Amygdala (tissue), 56 donors: ENCODE measurements at regions not wholly inside any gene's neighbourhood (a gene's known extent, or its start where the extent isn't known, plus 50 kb on each side); places are given as distances from the start of the nearest gene placed in this dataset.

Source experiments
- DNase-seq, 56 donors: peaks; one replicate each; lab custom pipeline; 2025; lab: John Stamatoyannopoulos, UW

DNA sequence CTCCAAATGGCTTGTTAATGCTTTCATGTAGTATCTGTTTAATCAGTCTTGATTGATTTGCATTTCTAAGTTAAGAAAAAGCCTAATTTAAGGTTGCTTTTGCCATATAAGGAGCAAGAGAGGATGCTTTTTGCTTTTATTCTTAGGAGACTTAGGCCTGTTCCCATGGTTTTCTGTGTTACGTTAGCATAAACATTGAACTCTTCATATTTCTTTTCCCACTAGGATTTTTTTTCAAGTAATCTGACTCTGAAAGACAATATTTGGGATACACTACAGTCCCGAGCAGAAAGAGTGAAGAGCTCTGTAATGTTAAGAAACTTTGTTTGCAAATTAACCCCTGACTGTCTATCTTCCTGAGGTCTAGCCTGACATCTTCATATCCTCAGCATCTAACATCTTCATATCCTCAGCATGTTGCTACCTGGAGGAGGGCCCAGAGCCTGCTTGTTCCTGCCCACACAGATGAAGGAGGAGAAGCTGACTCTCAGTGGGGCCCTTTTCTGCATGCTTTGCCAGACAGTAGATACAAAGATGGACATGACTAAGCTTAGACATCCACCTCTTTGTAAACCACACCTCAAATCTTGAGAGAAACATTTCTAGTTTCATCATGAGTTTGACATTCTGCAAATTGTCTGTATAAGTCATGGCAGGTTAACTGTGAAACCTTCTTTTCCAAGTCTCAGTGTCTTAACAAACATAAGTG is 86.2 kb upstream of the COL6A5 start:
- DNase-seq, result no peak

DNA sequence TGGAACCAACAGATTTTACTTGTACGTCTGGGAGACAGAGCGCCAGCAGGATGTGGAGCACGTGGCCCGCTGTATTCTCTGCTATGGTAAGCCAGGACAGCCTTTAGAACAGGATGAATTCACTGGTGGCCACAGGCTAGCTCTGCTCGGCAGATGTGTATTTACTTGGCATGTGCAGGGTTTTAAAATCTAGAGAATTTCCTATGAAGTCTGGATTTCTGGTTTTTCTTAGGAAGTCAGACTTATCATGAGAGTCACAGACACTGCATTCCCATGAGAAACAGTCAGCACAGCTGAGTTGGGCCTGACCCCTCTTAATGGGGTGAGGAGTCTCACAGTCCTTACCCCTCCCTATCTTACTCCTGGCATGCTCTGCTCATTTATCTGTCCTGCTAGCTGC is 84.6 kb upstream of the COL6A5 start:
- no peak for DNase-seq

DNA sequence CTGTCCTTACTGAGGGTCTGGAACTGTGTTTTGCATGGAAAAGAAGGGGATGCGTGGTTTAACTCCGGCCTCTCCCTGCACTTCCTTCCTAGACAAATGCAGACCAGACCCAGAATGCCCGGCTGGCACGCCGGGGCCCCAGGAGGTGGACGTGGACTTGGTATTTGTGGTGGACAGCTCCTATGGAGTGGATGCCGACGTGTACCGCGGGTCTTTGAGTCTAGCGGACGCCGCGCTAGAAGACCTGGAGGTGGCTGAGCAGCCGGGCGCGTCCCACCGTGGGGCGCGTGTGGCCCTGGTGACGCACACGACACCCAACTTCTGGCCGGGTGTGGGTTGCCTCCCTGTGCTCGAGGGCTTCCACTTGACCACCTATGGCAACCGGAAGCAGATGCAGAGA is 81.8 kb upstream of the COL6A5 start:
- no peak for DNase-seq

DNA sequence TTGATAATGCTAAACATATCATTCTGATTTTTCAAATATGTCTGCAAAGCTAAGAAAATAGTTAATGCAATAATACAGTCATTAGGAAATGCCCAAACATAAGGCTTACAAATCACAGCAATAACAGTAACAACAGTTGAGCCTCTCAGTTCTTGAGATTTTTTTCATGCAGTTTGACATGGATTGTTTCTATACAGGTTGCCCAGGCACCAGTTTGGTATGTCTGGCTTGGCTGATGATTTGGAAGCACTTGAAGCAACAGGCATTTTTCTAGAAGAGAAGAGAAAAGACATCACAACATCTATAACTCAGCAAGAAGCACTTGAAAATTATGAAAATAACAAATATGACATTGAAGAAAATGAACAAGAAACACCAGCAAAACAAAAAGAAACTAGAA is 78.7 kb upstream of the COL6A5 start:
- no peak for DNase-seq

DNA sequence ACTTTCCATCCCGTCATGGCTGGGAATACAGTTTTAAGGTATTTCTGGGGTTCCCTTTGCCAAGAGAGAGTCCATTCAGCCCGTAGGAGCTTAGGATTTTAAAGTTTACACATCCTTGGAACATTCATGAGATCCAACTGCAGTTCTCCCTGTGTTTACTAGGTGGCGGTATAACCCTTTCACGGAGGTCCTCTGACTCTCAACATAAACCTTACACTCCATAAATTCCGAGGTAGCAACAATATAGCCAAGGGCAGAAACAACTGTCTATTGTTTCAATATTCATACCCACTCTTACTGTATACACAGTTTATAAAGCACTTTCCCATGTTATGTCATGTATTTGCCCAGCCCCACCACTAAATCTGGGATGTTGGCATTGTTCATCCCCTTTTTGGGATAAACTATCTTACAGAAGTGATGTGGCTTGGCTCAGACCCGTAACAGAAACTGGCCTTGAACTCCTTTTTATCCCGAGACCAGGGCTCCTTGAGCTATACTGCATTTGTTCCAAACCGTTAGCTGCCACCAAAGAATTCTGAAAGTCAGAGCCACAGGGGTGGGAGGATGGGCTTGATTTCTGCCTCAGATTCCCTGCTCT is 69.2 kb upstream of the COL6A5 start:
- DNase-seq, result peak in 6 of 56 donors; percentile 1 to 31 (median 5)

DNA sequence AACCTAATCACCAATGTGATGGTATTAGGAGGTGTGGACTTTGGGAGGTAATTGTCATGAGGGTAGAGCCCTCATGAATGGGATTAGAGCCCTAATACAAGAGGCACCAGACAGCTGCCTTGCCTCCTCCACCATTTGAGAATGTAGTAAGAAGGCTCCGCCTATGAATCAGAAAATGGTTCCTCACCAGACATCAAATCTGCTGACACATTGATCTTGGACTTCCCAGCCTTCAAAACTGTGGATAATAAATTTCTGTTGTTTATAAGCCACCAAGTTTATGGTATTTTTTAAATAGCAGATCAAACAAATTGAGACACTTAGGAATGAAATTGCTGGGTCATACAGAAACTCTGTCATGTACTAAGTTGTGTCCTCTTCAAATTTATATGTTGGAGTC is 56.8 kb upstream of the COL6A5 start:
- DNase-seq, result no peak

DNA sequence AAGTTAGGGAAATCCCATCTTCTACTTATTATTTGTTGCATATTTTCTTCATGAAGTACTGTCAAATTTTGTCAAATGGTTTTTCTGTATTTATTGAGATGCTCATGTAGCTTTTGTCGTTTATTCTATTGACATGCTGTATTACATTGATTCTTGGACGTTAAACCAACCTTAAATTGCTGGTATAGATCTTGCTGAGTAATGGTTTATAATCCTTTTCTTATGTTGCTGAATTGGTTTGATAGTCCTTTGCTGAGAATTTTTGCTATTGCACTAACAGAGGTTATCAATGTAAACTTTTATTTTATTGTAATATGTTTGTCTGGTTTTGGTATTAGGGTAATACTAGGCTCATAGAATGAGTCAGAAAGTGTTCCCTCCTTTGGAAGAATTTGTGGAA is 54.3 kb upstream of the COL6A5 start:
- DNase-seq, result no peak

DNA sequence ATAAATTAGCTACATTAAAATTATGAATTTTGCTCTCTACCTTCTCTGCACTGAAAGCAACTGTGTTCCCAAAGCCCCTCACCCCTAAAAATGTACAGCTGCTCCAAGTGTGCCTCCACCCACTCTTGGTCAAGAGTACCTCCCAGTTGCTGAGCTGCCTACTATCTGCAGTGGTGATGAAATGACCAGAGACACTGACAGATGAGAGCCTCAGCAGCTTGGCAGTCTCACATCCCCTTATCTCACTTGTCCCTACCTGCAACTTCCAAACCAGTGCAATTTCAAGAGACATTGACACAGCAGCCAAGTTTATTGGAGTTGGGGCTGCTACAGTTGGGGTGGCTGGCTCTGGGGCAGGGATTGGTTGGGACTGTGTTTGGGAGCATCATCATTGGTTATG is 52.2 kb upstream of the COL6A5 start:
- DNase-seq, result no peak
